DOHH2 (cell line): ENCODE measurements at regions not wholly inside any gene's neighbourhood (a gene's known extent, or its start where the extent isn't known, plus 50 kb on each side); places are given as distances from the start of the nearest gene placed in this dataset.

Source experiments
- CTCF ChIP-seq: fragments of 200-600 bp; sonication (generic); IDR thresholded peaks from one replicate; pipeline ENCODE4 v1.5.1; 2014; ENCODE audit warnings: antibody characterized with exemption, mild to moderate bottlenecking, low read depth, low read length; ENCODE audit not compliant: poor library complexity, severe bottlenecking
- EZH2phosphoT487 ChIP-seq: fragments of 200-600 bp; sonication (generic); IDR thresholded peaks from 2 replicates; pipeline ENCODE4 v1.6.1; 2017; ENCODE audit warnings: borderline replicate concordance, mild to moderate bottlenecking, antibody characterized with exemption, low read length, moderate library complexity, mixed read lengths

GRCh38 chr9:1233568-1233967, 183.4 kb downstream of the DMRT2 start:
- TF ChIP-seq CTCF (no peak), EZH2phosphoT487 (no peak)
